ENCODE measurements at regions not wholly inside any gene's neighbourhood (a gene's known extent, or its start where the extent isn't known, plus 50 kb on each side); places are given as distances from the start of the nearest gene placed in this dataset.

DNA sequence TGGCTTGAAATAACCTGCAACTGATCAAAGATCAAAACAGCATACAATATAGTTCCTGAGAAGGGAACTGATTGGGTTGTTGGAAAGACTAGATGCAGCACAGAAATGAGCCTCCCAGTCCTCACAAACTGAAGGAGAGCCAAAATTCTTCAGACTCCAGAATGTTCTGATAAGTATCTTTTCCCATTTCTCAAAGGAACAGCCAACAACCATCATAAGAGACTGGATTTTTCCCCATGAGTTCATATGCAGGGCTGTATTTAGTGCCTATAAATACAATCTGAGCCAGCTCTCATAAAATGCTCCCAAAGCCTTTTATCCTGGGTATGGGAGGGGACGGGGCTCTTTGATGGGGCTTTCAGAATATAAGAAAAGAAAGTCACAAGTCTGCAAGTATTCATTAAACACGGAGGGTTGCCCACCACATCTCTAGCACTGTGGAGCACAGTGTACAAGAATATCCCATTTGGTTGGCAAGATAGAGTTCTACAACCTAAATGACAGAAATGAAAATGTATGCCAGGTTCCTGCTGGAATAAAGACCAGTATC is 50.7 kb upstream of the LYVE1 start:
- Histone ChIP-seq H3K36me3 (ENCODE audit: control insufficient read depth, insufficient read depth, low read length) (no peaks in the 10 kb centered on the region), H3K4me1 (ENCODE audit: control insufficient read depth, insufficient read depth, low read length) (no peaks in the 10 kb centered on the region), H3K27me3 (ENCODE audit: control insufficient read depth, insufficient read depth, low read length) (no peaks in the 10 kb centered on the region), H3K9me3 (ENCODE audit: control insufficient read depth, insufficient read depth, low read length) (no peaks in the 10 kb centered on the region), H3K27ac (ENCODE audit: low read length) (no peak overlapping the region), H3K4me3 (ENCODE audit: low read length) (no peak overlapping the region)
- no peak for DNase-seq (ENCODE audit: low read depth, low spot score)
- WGBS (ENCODE audit: insufficient coverage, insufficient read length): no CpG with 5 or more reads among the region's 2 CpGs

DNA sequence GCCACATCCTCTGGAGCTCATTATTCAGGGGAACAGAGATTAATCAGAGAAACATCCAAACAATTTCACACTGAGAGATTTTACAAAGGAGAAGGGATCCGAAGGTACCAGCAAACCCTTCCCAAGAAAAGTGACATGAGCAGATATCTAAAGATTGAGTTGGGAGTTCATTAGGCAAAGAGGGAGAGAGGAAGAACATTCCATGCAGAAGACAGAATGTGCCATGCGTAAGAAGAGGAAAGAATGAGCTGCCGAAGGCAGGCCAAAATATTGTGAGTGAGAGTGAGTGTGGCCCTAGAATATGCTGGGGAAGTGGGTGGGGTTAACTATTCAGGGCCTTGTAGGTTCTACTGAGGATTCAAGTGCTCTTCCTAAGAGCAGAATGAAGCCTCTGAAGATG is 50.0 kb upstream of the LYVE1 start:
- Histone ChIP-seq H3K4me1 (ENCODE audit: control insufficient read depth, insufficient read depth, low read length) (no peaks in the 10 kb centered on the region), H3K27me3 (ENCODE audit: control insufficient read depth, insufficient read depth, low read length) (no peaks in the 10 kb centered on the region), H3K36me3 (ENCODE audit: control insufficient read depth, insufficient read depth, low read length) (no peaks in the 10 kb centered on the region), H3K27ac (ENCODE audit: low read length) (no peak overlapping the region), H3K4me3 (ENCODE audit: low read length) (no peak overlapping the region), H3K9me3 (ENCODE audit: control insufficient read depth, insufficient read depth, low read length) (no peaks in the 10 kb centered on the region)
- DNase-seq (ENCODE audit: low read depth, low spot score): no peak
- WGBS (ENCODE audit: insufficient coverage, insufficient read length): no CpG with 5 or more reads among the region's 3 CpGs
